SU-DHL-6 (cell line): ENCODE measurements at regions not wholly inside any gene's neighbourhood (a gene's known extent, or its start where the extent isn't known, plus 50 kb on each side); places are given as distances from the start of the nearest gene placed in this dataset.
"Not testable (repeated sequence)": the region's sequence is repeated elsewhere in the genome, so short reads cannot be mapped to it uniquely, and the experiment has no call there.

Source experiments
- H2AFZ ChIP-seq: fragments of 200-600 bp; sonication (generic); 2 replicates; pipeline ENCODE4 v1.6.1; 2014; ENCODE audit warnings: low read depth, mild to moderate bottlenecking, moderate library complexity, mixed read lengths, antibody characterized with exemption, low read length; ENCODE audit not compliant: severe bottlenecking
- H3F3A ChIP-seq: fragments of 200-600 bp; shearing (Covaris generic); 2 replicates; pipeline ENCODE4 v1.6.0; 2016; ENCODE audit warnings: antibody characterized with exemption, mild to moderate bottlenecking; ENCODE audit not compliant: insufficient read depth
- H3K27ac ChIP-seq: fragments of 200-600 bp; sonication (generic); 2 replicates; pipeline ENCODE4 v1.5.1; 2016; ENCODE audit warnings: low read depth, mild to moderate bottlenecking, low read length, moderate library complexity, mixed read lengths
- H3K27me3 ChIP-seq: fragments of 200-600 bp; sonication (generic), shearing (Covaris generic); 2 replicates; pipeline ENCODE4 v1.6.0; 2014; ENCODE audit warnings: mild to moderate bottlenecking, low read length
- H3K36me3 ChIP-seq: fragments of 200-600 bp; sonication (generic); 2 replicates; pipeline ENCODE4 v1.6.1; 2014; ENCODE audit warnings: mild to moderate bottlenecking, low read length, mixed read lengths
- H3K4me2 ChIP-seq: fragments of 300-600, 200-600 bp; shearing (Covaris generic), sonication (generic); 2 replicates; pipeline ENCODE4 v1.6.0; 2014; ENCODE audit warnings: low read length, low read depth, mild to moderate bottlenecking; ENCODE audit not compliant: poor library complexity, severe bottlenecking
- H3K4me3 ChIP-seq: fragments of 200-600 bp; sonication (generic); 2 replicates; pipeline ENCODE4 v1.5.1; 2014; ENCODE audit warnings: antibody characterized with exemption, low read length, mild to moderate bottlenecking, mixed read lengths; ENCODE audit not compliant: insufficient read depth, poor library complexity, severe bottlenecking
- H3K79me2 ChIP-seq: fragments of 200-600 bp; sonication (generic); 2 replicates; pipeline ENCODE4 v1.6.1; 2014; ENCODE audit warnings: mild to moderate bottlenecking, low read length, moderate library complexity; ENCODE audit not compliant: insufficient read depth
- H3K9ac ChIP-seq: fragments of 200-600 bp; sonication (generic); 2 replicates; pipeline ENCODE4 v1.7.0; 2014; ENCODE audit warnings: mild to moderate bottlenecking, low read length
- H3K9me2 ChIP-seq: fragments of 200-600 bp; sonication (generic); replicated peaks from 2 replicates; pipeline ENCODE4 v1.6.1; 2014; ENCODE audit warnings: low read length; ENCODE audit not compliant: insufficient read depth
- H3K9me3 ChIP-seq: fragments of 200-600 bp; sonication (generic); 2 replicates; pipeline ENCODE4 v1.6.1; 2014; ENCODE audit warnings: low read length, mixed read lengths; ENCODE audit not compliant: insufficient read depth
- H4K20me1 ChIP-seq: fragments of 200-600 bp; sonication (generic); 2 replicates; pipeline ENCODE4 v1.6.1; 2014; ENCODE audit warnings: low read depth, mild to moderate bottlenecking, antibody characterized with exemption, low read length, moderate library complexity, mixed read lengths
- EZH2phosphoT487 ChIP-seq: fragments of 200-600 bp; sonication (generic), shearing (Covaris generic); conservative IDR thresholded peaks from 2 replicates; pipeline ENCODE4 v1.6.1; 2018; ENCODE audit warnings: mild to moderate bottlenecking, antibody characterized with exemption, low read length, moderate library complexity, mixed read lengths
- TF ChIP-seq, protein P1 (sequence below): fragments of 200-600 bp; sonication (generic); IDR thresholded peaks from one replicate; pipeline ENCODE4 v1.5.1; 2017; ENCODE audit warnings: antibody characterized with exemption, mild to moderate bottlenecking, low read length, moderate library complexity; ENCODE audit not compliant: insufficient read depth, poor library complexity, severe bottlenecking

DNA sequence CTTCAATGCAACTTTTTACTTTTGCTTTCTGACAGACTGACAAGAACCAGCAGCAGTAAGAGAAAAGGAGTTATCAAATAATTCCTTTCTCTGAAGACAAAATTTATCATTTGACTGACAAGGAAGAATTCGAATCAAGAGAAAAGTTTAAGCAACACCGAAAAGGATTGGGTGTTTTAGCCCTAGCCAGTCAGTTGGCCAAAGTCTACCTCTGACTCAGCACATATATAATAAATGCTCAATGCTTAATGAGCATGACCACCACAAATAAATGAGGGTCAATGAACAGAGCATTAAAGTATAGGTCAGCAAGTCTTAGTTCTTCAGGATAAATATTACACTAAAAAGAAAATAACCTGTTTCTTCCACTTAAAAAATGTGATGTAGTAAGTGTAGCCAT, 1603.5 kb upstream of the C9orf72 start:
- no peak overlapping the region for H3K27ac ChIP-seq
- H2AFZ ChIP-seq, result no peak overlapping the region
- H3F3A ChIP-seq, result no peaks in the 10 kb centered on the region
- no peaks in the 10 kb centered on the region for H3K79me2 ChIP-seq
- H3K9me2 ChIP-seq, result no peaks in the 10 kb centered on the region
- H3K9ac ChIP-seq, result no peak overlapping the region
- no peaks in the 10 kb centered on the region for H3K9me3 ChIP-seq
- H3K4me3 ChIP-seq, result no peak overlapping the region
- no peaks in the 10 kb centered on the region for H3K36me3 ChIP-seq
- H4K20me1 ChIP-seq, result no peaks in the 10 kb centered on the region
- H3K4me2 ChIP-seq, result no peak overlapping the region
- no peaks in the 10 kb centered on the region for H3K27me3 ChIP-seq
- TF ChIP-seq, protein P1, sequence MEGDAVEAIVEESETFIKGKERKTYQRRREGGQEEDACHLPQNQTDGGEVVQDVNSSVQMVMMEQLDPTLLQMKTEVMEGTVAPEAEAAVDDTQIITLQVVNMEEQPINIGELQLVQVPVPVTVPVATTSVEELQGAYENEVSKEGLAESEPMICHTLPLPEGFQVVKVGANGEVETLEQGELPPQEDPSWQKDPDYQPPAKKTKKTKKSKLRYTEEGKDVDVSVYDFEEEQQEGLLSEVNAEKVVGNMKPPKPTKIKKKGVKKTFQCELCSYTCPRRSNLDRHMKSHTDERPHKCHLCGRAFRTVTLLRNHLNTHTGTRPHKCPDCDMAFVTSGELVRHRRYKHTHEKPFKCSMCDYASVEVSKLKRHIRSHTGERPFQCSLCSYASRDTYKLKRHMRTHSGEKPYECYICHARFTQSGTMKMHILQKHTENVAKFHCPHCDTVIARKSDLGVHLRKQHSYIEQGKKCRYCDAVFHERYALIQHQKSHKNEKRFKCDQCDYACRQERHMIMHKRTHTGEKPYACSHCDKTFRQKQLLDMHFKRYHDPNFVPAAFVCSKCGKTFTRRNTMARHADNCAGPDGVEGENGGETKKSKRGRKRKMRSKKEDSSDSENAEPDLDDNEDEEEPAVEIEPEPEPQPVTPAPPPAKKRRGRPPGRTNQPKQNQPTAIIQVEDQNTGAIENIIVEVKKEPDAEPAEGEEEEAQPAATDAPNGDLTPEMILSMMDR, result no peak
- TF ChIP-seq EZH2phosphoT487, result no peak

DNA sequence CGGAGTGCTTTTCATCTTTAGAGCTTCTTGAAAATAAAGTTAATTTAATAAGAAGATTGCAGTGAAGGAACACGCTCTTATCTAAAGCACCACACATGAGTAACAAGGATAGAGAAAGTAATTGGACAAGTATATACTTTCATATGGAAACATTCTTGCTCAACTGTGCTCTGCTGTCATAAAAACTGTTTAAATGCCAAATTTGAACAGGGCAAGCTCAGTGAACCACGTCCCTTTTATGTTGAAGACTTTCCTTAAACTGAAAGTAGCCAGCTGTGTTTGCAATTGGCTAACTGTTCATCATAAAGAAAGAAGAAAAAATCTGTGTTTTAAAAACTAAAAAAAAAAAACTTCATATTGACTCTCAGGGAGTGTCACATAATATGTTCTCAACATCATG, 1610.7 kb upstream of the C9orf72 start:
- no peaks in the 10 kb centered on the region for H4K20me1 ChIP-seq
- no peak overlapping the region for H3K9ac ChIP-seq
- no peak for TF ChIP-seq EZH2phosphoT487
- TF ChIP-seq, protein P1, result no peak
- no peaks in the 10 kb centered on the region for H3K79me2 ChIP-seq
- no peaks in the 10 kb centered on the region for H3K9me3 ChIP-seq
- H3F3A ChIP-seq, result no peaks in the 10 kb centered on the region
- no peak overlapping the region for H3K4me2 ChIP-seq
- H3K27me3 ChIP-seq, result no peaks in the 10 kb centered on the region
- H3K27ac ChIP-seq, result no peak overlapping the region
- H2AFZ ChIP-seq, result no peak overlapping the region
- H3K36me3 ChIP-seq, result no peaks in the 10 kb centered on the region
- 0 out of 2 replicates have a peak, but pooled peaks cover 3% of the 10 kb centered on the region for H3K9me2 ChIP-seq
- no peak overlapping the region for H3K4me3 ChIP-seq

DNA sequence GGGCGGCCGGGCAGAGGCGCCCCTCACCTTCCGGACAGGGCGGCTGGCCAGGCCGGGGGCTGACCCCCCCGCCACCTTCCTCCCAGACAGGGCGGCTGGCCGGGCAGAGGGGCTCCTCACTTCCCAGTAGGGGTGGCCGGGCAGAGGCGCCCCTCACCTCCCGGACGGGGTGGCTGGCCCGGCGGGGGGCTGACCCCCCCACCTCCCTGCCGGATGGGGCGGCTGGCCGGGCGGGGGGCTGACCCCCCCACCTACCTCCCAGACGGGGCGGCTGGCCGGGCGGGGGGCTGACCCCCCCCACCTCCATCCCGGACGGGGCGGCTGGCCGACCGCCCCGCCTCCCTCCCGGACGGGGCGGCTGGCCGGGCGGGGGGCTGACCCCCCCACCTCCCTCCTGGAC, 1615.5 kb upstream of the C9orf72 start:
- not testable (repeated sequence) for H3K9ac ChIP-seq, H3K9me3 ChIP-seq, H3K27me3 ChIP-seq, H3K4me3 ChIP-seq, H3K9me2 ChIP-seq, H3F3A ChIP-seq, H3K79me2 ChIP-seq, H2AFZ ChIP-seq, H3K4me2 ChIP-seq, H4K20me1 ChIP-seq, H3K36me3 ChIP-seq, H3K27ac ChIP-seq

DNA sequence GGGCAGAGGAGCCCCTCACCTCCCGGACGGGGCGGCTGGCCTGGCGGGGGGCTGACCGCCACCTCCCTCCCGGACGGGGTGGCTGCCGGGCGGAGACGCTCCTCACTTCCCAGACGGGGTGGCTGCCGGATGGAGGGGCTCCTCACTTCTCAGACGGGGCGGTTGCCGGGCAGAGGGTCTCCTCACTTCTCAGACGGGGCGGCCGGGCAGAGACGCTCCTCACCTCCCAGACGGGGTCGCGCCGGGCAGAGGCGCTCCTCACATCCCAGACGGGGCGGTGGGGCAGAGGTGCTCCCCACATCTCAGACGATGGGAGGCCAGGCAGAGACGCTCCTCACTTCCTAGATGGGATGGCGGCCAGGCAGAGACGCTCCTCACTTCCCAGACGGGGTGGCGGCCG, 1615.9 kb upstream of the C9orf72 start:
- H3K79me2 ChIP-seq, H3F3A ChIP-seq: not testable (repeated sequence)

More for the DNA sequence above, 1615.9 kb upstream of the C9orf72 start:
- not testable (repeated sequence) for H3K36me3 ChIP-seq, H3K4me3 ChIP-seq, H3K9me3 ChIP-seq, H3K27ac ChIP-seq, H3K9ac ChIP-seq, H2AFZ ChIP-seq, H3K9me2 ChIP-seq, H3K27me3 ChIP-seq, H3K4me2 ChIP-seq, H4K20me1 ChIP-seq
